GM19463 (cell line): ENCODE measurements at regions not wholly inside any gene's neighbourhood (a gene's known extent, or its start where the extent isn't known, plus 50 kb on each side); places are given as distances from the start of the nearest gene placed in this dataset.

ENCODE experiments used
- ATAC-seq: cut with Tn5 transposase; IDR thresholded peaks from one replicate; pipeline ENCODE4 v1.9.1; 2021; ENCODE audit warnings: mild to moderate bottlenecking, moderate library complexity; ENCODE audit not compliant: unreplicated experiment

- no peak for ATAC-seq
These were observed 105.0 kb upstream of the SESN3 start for GRCh38 chr11:95335989-95336388.

- ATAC-seq: no peak
These were observed 100.2 kb upstream of the SESN3 start for GRCh38 chr11:95331161-95331560.

- no peak for ATAC-seq
These were observed 99.3 kb upstream of the SESN3 start for GRCh38 chr11:95330302-95330701.

GRCh38 chr11:95327273-95327948 is 96.4 kb upstream of the SESN3 start:
- no peak for ATAC-seq

- no peak for ATAC-seq
These were observed 94.8 kb upstream of the SESN3 start for GRCh38 chr11:95325777-95326258.

- no peak for ATAC-seq
These were observed 93.8 kb upstream of the SESN3 start for GRCh38 chr11:95324826-95325225.

GRCh38 chr11:95322539-95322938 is 91.5 kb upstream of the SESN3 start:
- ATAC-seq: no peak

GRCh38 chr11:95318498-95318897 is 87.5 kb upstream of the SESN3 start:
- no peak for ATAC-seq

- no peak for ATAC-seq
These were observed 77.6 kb upstream of the SESN3 start for GRCh38 chr11:95308512-95309035.

- no peak for ATAC-seq
These were observed 76.3 kb upstream of the SESN3 start for GRCh38 chr11:95307286-95307685.

GRCh38 chr11:95306801-95307200 is 75.8 kb upstream of the SESN3 start:
- ATAC-seq: no peak

GRCh38 chr11:95306123-95306522 is 75.1 kb upstream of the SESN3 start:
- no peak for ATAC-seq

- no peak for ATAC-seq
These were observed 74.7 kb upstream of the SESN3 start for GRCh38 chr11:95305705-95306104.

GRCh38 chr11:95304777-95305176 is 73.8 kb upstream of the SESN3 start:
- ATAC-seq: peak; percentile 75

- no peak for ATAC-seq
These were observed 71.2 kb upstream of the SESN3 start for GRCh38 chr11:95302211-95302610.

- ATAC-seq: no peak
These were observed 70.5 kb upstream of the SESN3 start for GRCh38 chr11:95301474-95301873.

- ATAC-seq: no peak
These were observed 68.2 kb upstream of the SESN3 start for GRCh38 chr11:95299078-95299679.

GRCh38 chr11:95297680-95298452 is 66.9 kb upstream of the SESN3 start:
- ATAC-seq: no peak

GRCh38 chr11:95296621-95297025 is 65.6 kb upstream of the SESN3 start:
- ATAC-seq: peak; percentile 95

- peak; percentile 5 for ATAC-seq
These were observed 65.2 kb upstream of the SESN3 start for GRCh38 chr11:95296165-95296564.

GRCh38 chr11:95295382-95296149 is 64.6 kb upstream of the SESN3 start:
- ATAC-seq: no peak
